ENCODE measurements at regions not wholly inside any gene's neighbourhood (a gene's known extent, or its start where the extent isn't known, plus 50 kb on each side); places are given as distances from the start of the nearest gene placed in this dataset.

- TF ChIP-seq EZH2 (IDR thresholded peaks at IDR 0.05; ENCODE audit: low read depth, low read length, severe bottlenecking): no peak
- no peak for TF ChIP-seq SIRT6 (IDR thresholded peaks at IDR 0.05; ENCODE audit: low read length)
- no peak for TF ChIP-seq CEBPB (IDR thresholded peaks at IDR 0.05; ENCODE audit: low read depth, low read length)
- no peak for TF ChIP-seq KDM5A (IDR thresholded peaks at IDR 0.05; ENCODE audit: low read length)
- TF ChIP-seq TBP (IDR thresholded peaks at IDR 0.05; ENCODE audit: low read depth, low read length): no peak
- TF ChIP-seq SP4 (IDR thresholded peaks at IDR 0.05; ENCODE audit: low read length): no peak
Measured at GRCh38 chr20:59441306-59441705, 140.9 kb downstream of the EDN3 start (continued).
